ENCODE measurements at regions not wholly inside any gene's neighbourhood (a gene's known extent, or its start where the extent isn't known, plus 50 kb on each side); places are given as distances from the start of the nearest gene placed in this dataset.

- H3K4me3 ChIP-seq (replicated peaks; ENCODE audit: low read depth, low read length) = peak overlapping the region; percentile 48; the same call in 1 of the 2 replicates
- DNase-seq (ENCODE audit: extremely low read depth, low read depth) = no peak
- no peak for TF ChIP-seq CTCF (IDR thresholded peaks at IDR 0.05; ENCODE audit: low read depth, low read length, missing control alignments)
These were observed 109.9 kb upstream of the GAP43 start for GRCh38 chr3:115513416-115513800.

GRCh38 chr3:115517457-115518050, 105.8 kb upstream of the GAP43 start:
- H3K4me3 ChIP-seq (replicated peaks; ENCODE audit: low read depth, low read length) = no peak overlapping the region
- no peak for DNase-seq (ENCODE audit: extremely low read depth, low read depth)
- TF ChIP-seq CTCF (IDR thresholded peaks at IDR 0.05; ENCODE audit: low read depth, low read length, missing control alignments) = no peak

- no peak for TF ChIP-seq CTCF (IDR thresholded peaks at IDR 0.05; ENCODE audit: low read depth, low read length, missing control alignments)
- no peak overlapping the region for H3K4me3 ChIP-seq (replicated peaks; ENCODE audit: low read depth, low read length)
- DNase-seq (ENCODE audit: extremely low read depth, low read depth) = peak; percentile 56
These were observed 105.0 kb upstream of the GAP43 start for GRCh38 chr3:115518100-115518852.

GRCh38 chr3:115520241-115520640, 103.1 kb upstream of the GAP43 start:
- DNase-seq (ENCODE audit: extremely low read depth, low read depth) = no peak
- H3K4me3 ChIP-seq (replicated peaks; ENCODE audit: low read depth, low read length) = no peak overlapping the region
- no peak for TF ChIP-seq CTCF (IDR thresholded peaks at IDR 0.05; ENCODE audit: low read depth, low read length, missing control alignments)

- no peak for DNase-seq (ENCODE audit: extremely low read depth, low read depth)
- H3K4me3 ChIP-seq (replicated peaks; ENCODE audit: low read depth, low read length) = no peak overlapping the region
- TF ChIP-seq CTCF (IDR thresholded peaks at IDR 0.05; ENCODE audit: low read depth, low read length, missing control alignments) = no peak
These were observed 102.6 kb upstream of the GAP43 start for GRCh38 chr3:115520651-115521245.

GRCh38 chr3:115523458-115523857, 99.9 kb upstream of the GAP43 start:
- TF ChIP-seq CTCF (IDR thresholded peaks at IDR 0.05; ENCODE audit: low read depth, low read length, missing control alignments) = no peak
- no peak for DNase-seq (ENCODE audit: extremely low read depth, low read depth)

More at GRCh38 chr3:115523458-115523857, 99.9 kb upstream of the GAP43 start:
- no peak overlapping the region for H3K4me3 ChIP-seq (replicated peaks; ENCODE audit: low read depth, low read length)
